HL-60/S4 treated with retinoic acid at 250 ng/mL for 4 days and 3 days (cell line): ENCODE measurements at regions not wholly inside any gene's neighbourhood (a gene's known extent, or its start where the extent isn't known, plus 50 kb on each side); places are given as distances from the start of the nearest gene placed in this dataset.

ENCODE experiments used
- in situ Hi-C: fragments of 300-500 bp; cut with MboI; formaldehyde crosslinking; loops from 2 replicates; pipeline ENCODE4 v1.7.0; 2022; ENCODE audit warnings: low sequenced_read_pairs

- in situ Hi-C loops, result no loop called here
These were observed 53.9 kb upstream of the SEC11C start for GRCh38 chr18:59085797-59086196.

DNA sequence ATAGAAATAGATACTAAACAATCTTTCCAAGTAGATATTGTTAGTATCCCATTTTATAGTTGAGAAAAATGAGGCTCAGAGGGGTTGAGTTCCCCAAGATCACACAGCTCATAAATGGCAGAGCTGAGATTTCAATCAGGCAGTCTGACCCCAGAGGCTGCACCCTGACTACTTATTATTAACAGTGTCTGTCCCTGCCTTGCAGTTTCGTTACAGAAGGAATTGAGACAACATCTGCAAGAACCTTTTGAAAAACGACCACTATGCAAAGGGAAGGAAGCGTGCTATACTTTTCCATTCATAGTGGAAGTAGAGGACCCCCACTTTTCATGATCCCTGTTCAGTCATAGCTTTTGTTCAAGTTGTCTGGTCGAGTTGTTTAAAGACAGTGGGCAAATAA is 53.2 kb upstream of the SEC11C start:
- in situ Hi-C loops, result no loop called here

DNA sequence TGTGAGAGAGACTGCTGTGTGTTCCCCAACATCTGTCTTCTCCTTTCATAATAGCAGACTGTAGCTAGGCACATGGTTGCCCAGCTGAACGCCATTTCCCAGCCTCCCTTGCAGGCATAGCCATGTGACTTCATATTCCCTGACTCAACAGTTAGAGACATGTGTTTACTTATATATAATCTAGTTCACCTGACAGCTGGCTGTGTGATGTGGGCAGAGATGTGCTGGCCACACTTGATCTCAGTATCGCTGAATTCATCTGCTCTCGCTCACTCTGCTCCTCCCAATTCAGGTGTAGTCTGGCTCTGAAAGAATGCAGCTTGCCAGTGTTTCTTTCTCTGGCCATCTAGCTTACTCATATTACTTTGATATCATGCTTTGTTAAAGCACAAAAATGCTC is 52.3 kb upstream of the SEC11C start:
- in situ Hi-C loops, result no loop called here
